GM12874 (cell line): ENCODE measurements at regions not wholly inside any gene's neighbourhood (a gene's known extent, or its start where the extent isn't known, plus 50 kb on each side); places are given as distances from the start of the nearest gene placed in this dataset.

ENCODE experiments used
- CTCF ChIP-seq: IDR thresholded peaks from 2 replicates; pipeline ENCODE4 v1.5.1; 2011; ENCODE audit warnings: low read depth, mild to moderate bottlenecking, control low read depth, low read length, moderate library complexity; ENCODE audit not compliant: insufficient read depth

- no peak for TF ChIP-seq CTCF
These were observed 282.6 kb downstream of the CDC5L start for GRCh38 chr6:44670146-44670545.

GRCh38 chr6:44671333-44671732 is 283.8 kb downstream of the CDC5L start:
- no peak for TF ChIP-seq CTCF

- no peak for TF ChIP-seq CTCF
These were observed 284.6 kb downstream of the CDC5L start for GRCh38 chr6:44672086-44672485.

GRCh38 chr6:44672841-44673240 is 285.3 kb downstream of the CDC5L start:
- TF ChIP-seq CTCF: no peak

- no peak for TF ChIP-seq CTCF
These were observed 287.0 kb downstream of the CDC5L start for GRCh38 chr6:44674226-44675155.

GRCh38 chr6:44675449-44675848 is 287.9 kb downstream of the CDC5L start:
- TF ChIP-seq CTCF: no peak

GRCh38 chr6:44676246-44676790 is 288.8 kb downstream of the CDC5L start:
- TF ChIP-seq CTCF: no peak
